Gastrocnemius medialis (tissue), 4 donors: ENCODE measurements at regions not wholly inside any gene's neighbourhood (a gene's known extent, or its start where the extent isn't known, plus 50 kb on each side); places are given as distances from the start of the nearest gene placed in this dataset.

Source experiments
- POLR2A ChIP-seq, 2 donors: fragments of 450-650 bp; IDR thresholded peaks; one replicate each; pipeline ENCODE4 v1.6.1; 2017; ENCODE audit warnings: antibody characterized with exemption in 2 of 2, mild to moderate bottlenecking in 2 of 2, moderate library complexity in 2 of 2
- TF ChIP-seq, protein P1 (sequence below), 5 experiments: fragments of 450-650 bp in 3 of 5; fragments of 200-600 bp in 2 of 5; sonication (generic) in 2 of 5; IDR thresholded peaks in 4 of 5; conservative IDR thresholded peaks in 1 of 5; 1 replicate in 4 of 5; 2 replicates in 1 of 5; pipeline ENCODE4 v1.5.1; 2016 to 2019; ENCODE audit warnings: antibody characterized with exemption in 5 of 5, mild to moderate bottlenecking in 3 of 5, moderate library complexity in 3 of 5

DNA sequence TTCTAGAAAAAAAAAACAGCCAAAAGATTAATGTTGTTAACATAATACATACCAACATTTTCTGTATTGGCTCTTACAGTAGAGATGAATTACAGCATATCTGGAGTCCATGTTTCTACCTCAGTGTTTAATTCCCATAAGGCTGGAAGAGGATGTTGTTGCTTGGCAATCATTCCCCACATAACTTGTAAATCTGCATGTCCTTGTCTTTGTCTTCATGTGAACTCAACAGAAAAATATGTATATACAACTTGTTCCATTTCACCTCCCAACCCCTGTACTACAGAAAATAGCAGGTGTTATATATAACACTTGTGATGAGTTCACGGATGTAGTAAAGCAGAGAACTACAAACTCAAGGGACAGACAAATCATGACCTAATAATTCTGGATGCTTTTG is 160.9 kb upstream of the SEMA3C start:
- TF ChIP-seq, protein P1, sequence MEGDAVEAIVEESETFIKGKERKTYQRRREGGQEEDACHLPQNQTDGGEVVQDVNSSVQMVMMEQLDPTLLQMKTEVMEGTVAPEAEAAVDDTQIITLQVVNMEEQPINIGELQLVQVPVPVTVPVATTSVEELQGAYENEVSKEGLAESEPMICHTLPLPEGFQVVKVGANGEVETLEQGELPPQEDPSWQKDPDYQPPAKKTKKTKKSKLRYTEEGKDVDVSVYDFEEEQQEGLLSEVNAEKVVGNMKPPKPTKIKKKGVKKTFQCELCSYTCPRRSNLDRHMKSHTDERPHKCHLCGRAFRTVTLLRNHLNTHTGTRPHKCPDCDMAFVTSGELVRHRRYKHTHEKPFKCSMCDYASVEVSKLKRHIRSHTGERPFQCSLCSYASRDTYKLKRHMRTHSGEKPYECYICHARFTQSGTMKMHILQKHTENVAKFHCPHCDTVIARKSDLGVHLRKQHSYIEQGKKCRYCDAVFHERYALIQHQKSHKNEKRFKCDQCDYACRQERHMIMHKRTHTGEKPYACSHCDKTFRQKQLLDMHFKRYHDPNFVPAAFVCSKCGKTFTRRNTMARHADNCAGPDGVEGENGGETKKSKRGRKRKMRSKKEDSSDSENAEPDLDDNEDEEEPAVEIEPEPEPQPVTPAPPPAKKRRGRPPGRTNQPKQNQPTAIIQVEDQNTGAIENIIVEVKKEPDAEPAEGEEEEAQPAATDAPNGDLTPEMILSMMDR (IDR thresholded peaks at IDR 0.05 in 4 of 5, conservative IDR thresholded peaks at IDR 0.05 in 1 of 5), result no peak
- no peak for TF ChIP-seq POLR2A (IDR thresholded peaks at IDR 0.05)
